Left lobe of liver (tissue), 2 donors: ENCODE measurements at regions not wholly inside any gene's neighbourhood (a gene's known extent, or its start where the extent isn't known, plus 50 kb on each side); places are given as distances from the start of the nearest gene placed in this dataset.

Experiments used
- ATAC-seq: fragments of 200-7000 bp; cut with Tn5 transposase; one replicate; pipeline ENCODE4 v1.9.1; 2020; ENCODE audit warnings: mild to moderate bottlenecking, moderate library complexity
- DNase-seq: peaks from one replicate; pipeline ENCODE4 v3.0.0-alpha.2; 2020; ENCODE audit warnings: low spot score
- donor health status: DM: no; HTN: no; CAD: no; lungs with moderate emphysema.
- donor health status: DM: no; HTN: yes; CAD: no.

DNA sequence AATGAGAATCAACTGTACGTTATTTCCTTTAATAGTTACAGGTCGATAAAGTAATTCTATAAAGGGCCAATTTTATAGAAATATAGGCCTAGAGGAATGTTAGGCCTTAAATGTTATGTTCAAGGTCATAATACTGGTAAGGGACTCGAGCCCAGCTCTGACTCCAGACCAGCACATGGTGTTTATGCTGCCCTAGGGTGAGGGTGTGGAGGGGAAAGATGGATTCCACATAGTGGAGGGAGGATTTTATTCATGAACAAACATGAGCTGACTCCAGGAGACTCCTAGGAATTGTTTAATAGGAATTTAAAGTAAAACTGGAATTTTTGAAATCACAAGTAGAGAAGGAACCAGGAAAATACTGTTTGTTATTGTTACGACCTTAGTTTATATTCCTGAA, 139.9 kb downstream of the LACC1 start:
- no peak for ATAC-seq
- DNase-seq, result no peak

GRCh38 chr13:44021422-44021821, 141.7 kb downstream of the LACC1 start:
- ATAC-seq, result no peak
- DNase-seq, result no peak

DNA sequence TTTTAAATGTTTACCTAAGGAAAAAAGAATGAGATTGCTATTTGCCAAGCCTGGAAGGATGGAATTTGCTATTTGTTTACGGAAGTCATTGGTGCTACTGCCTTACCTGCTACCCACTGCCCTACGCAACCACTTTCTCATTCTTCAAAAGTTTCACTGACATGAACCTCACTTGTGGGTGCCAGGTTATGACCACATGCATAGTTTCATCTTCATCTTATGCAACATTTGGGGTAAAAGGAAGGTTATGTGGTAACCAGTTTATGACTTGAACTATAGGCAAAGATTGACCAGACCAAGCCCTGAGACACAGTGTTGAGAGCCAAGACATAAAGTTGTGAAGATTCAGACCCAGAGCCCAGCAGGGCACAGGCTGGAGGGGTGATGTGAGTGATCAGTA, 142.5 kb downstream of the LACC1 start:
- no peak for ATAC-seq
- no peak for DNase-seq

- DNase-seq (no peak), ATAC-seq (no peak)
These were observed 144.6 kb downstream of the LACC1 start for GRCh38 chr13:44024167-44024845.

DNA sequence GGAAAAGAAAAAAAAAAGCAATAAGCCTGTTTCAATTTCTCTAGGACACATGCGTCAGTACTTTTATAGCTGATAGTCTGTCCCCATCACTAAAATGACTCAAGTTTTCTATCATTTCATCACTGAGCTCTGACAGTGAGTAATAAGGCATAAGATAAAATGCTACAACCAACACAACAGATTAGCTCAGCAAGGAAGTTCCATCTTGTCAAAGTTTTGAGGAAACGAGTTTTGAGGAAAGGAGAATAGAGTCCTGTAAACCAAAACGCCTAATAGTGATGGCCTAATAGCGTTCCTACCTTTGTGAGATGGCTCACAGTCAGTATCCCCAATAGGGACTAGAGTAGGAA, 145.1 kb downstream of the LACC1 start:
- no peak for ATAC-seq
- no peak for DNase-seq

GRCh38 chr13:44026194-44026593, 146.5 kb downstream of the LACC1 start:
- DNase-seq (no peak), ATAC-seq (no peak)

- no peak for DNase-seq
- no peak for ATAC-seq
These were observed 149.0 kb downstream of the LACC1 start for GRCh38 chr13:44028734-44029133.

GRCh38 chr13:44030615-44031014, 150.9 kb downstream of the LACC1 start:
- no peak for DNase-seq
- ATAC-seq, result peak; percentile 80

- ATAC-seq (no peak), DNase-seq (no peak)
These were observed 151.9 kb downstream of the LACC1 start for GRCh38 chr13:44031555-44031954.

GRCh38 chr13:44032802-44033201, 153.1 kb downstream of the LACC1 start:
- DNase-seq (no peak), ATAC-seq (no peak)

DNA sequence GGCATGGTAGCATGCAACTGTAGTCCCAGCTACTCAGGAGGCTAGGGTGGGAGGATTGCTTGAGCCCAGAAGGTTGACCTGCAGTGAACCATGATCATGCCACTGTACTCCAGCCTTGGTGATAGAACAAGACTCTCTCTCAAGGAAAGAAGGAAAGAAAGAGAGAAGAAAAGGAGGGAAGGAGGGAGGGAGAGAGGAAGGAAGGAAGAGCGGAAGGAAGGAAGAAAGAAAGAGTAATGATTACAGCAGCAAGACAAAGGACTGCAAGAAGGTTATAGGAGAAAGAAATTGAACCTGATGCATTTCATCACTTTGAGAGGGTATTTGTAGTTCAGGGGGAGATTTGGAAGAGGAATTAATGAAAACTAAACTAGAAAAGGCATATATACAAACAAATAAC, 155.7 kb downstream of the LACC1 start:
- ATAC-seq, result no peak

GRCh38 chr13:44040070-44040817, 160.5 kb downstream of the LACC1 start:
- DNase-seq, result no peak
- ATAC-seq, result no peak

More for the DNA sequence above, 155.7 kb downstream of the LACC1 start:
- DNase-seq, result no peak

- DNase-seq, result no peak
- no peak for ATAC-seq
These were observed 161.1 kb downstream of the LACC1 start for GRCh38 chr13:44040818-44041100.

- ATAC-seq, result no peak
- no peak for DNase-seq
These were observed 165.0 kb downstream of the LACC1 start for GRCh38 chr13:44044547-44045179.

DNA sequence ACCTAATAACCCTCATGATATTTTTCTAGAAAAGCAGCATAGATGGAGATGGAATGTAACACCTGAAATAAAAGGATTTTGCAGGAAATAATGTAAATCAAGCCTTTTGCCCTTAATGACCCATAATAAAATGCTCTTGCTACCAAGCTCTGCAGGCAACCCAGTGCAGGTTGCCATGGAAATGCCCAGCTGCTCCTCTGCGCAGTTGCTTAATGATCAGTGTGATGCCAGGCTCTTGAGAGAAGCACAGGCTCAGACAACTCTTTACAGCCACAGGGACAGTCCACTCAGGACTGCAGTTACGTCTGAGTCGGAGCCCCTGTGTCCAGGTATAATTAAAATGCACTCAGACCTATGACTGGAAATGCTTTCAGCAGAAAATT, 165.5 kb downstream of the LACC1 start:
- DNase-seq, result no peak
- no peak for ATAC-seq

DNA sequence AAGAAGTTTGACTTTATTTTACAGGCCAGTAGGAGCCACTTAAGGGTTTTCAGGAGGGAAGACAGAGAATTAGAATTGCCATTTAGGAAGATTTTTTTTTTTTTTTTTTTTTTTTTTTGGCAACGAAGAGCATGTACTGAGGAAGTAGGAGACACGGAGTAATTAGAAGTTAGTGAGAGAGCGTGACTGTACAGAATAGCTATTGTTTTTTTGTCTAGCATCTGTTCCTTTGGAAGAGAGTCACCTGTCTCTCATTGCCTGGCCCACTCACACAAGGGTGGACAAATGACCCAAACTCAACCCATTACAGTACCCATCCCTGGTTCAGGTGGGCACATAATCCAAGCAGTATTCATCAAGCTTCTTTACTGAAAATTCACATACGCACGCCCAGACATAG, 166.7 kb downstream of the LACC1 start:
- no peak for DNase-seq

DNA sequence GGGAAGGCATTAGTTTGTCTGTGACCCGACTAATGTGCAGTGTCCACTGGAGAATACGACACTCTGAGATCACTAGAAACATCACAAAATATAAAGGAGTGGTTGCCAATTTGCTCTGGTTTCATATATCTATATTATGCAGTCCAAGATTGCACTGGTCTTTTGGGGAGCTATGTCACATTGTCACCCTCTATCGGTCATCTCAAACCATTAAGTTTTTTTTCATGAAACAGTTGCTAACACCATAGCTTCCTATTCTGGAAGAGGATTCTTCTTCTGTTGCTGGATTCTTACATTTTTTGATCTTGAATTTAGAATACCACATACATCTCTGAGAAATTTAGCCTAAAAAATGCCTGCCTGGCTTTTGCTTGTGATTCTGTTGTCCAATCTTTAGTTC, 168.6 kb downstream of the LACC1 start:
- no peak for ATAC-seq
- no peak for DNase-seq

More for the DNA sequence above, 166.7 kb downstream of the LACC1 start:
- ATAC-seq, result no peak

DNA sequence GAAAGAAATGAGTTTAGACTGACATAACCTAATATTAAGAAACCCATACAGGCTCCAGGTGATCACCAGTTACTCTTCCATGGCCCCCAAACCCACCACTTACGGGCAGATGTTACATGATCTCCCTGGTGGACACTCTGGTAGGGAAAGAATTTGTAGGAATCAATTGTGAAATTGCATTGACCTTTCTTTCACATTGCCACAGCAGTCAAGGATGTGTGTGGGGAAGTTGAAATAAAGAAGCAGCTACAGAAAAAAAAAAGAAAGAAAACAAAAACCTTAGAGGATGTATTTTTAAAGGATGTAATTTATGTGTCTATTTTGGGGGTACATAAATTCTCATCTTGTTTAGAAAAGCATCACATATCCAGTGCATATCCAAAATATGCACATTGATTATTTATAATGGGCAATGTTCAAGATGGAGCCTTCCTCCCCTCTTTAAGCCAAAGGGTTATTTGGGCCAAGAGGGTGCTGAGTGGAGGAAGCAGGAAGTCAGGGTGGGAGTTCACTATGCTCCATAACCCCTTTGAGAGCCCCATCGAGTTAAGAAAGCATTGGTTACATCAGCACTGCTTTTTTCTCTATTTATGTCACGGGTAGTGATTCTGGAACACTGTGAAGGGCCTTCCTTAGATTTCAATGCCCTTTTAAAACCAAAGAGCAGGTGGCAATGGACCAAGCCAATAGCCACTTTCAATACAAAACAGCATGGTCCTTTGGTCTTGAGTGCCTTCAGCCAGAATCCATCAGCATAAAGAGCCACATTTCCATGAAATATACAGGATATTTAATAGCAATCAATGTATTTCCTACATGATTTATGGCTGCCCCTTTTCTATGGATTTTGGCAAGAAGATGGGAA, 169.6 kb downstream of the LACC1 start:
- DNase-seq (no peak), ATAC-seq (no peak)

DNA sequence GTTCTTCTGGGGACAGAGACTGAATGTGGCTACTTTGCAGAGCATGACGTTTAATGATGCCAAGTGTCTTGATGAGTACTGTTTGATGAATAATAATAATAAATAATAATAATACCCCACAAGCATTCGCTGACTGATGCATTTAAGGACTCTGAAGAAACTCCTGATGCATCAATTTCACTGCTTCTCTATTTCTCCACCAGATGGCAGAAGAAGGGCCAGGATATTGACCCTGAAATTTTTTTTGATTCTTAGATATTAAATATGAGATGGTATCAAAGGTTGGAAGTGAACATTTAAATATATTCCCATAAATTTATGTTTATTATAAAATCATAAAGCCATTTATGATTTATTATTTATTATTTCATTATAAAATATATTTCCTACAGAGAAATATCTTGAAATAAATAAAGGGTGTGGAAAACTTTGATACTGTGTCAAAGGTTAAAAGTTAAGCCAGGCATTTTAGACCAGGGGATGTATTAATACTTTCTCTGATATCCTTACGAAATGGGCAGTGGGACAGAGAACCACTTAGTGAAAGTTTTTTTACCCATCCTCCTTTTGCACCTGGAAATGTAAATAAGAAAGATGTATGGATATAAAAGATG, 170.9 kb downstream of the LACC1 start:
- DNase-seq, result no peak
- ATAC-seq, result peak; percentile 74

DNA sequence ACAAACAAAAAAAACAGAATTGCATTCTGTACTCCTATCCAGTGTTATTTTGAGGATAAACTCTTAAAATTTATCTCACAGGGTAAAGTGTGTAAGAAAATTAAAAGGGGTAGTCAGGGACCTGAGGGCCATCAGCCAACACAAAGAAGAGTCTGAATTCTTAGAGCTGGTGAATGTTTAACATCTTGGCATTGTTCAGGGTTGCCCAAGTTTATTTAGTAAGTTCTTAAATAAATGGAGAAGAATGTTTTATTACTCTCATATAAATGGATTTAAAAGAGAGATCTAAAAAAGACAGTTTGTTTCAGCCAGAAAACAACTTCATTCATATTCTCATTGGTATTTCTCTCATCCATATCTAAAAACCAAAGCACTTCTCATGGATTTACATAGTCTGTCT, 171.7 kb downstream of the LACC1 start:
- ATAC-seq (peak; percentile 60), DNase-seq (no peak)
